IPS-15b (cell line): ENCODE measurements at regions not wholly inside any gene's neighbourhood (a gene's known extent, or its start where the extent isn't known, plus 50 kb on each side); places are given as distances from the start of the nearest gene placed in this dataset.

Source experiments
- H3K27me3 ChIP-seq: one replicate; pipeline ENCODE4 v1.6.1; 2013; ENCODE audit warnings: low read length; ENCODE audit not compliant: control insufficient read depth, insufficient read depth
- H3K36me3 ChIP-seq: one replicate; pipeline ENCODE4 v1.6.1; 2013; ENCODE audit warnings: low read length; ENCODE audit not compliant: control insufficient read depth, insufficient read depth
- H3K4me1 ChIP-seq: one replicate; pipeline ENCODE4 v1.6.1; 2013; ENCODE audit warnings: mild to moderate bottlenecking, low read length; ENCODE audit not compliant: control insufficient read depth, insufficient read depth
- H3K4me3 ChIP-seq: one replicate; pipeline ENCODE4 v1.5.1; 2013; ENCODE audit warnings: low read depth, low read length
- H3K9ac ChIP-seq: one replicate; pipeline ENCODE4 v1.6.1; 2013; ENCODE audit warnings: low read depth, mild to moderate bottlenecking, low read length
- H3K9me3 ChIP-seq: one replicate; pipeline ENCODE4 v1.6.1; 2013; ENCODE audit warnings: mild to moderate bottlenecking, low read length; ENCODE audit not compliant: control insufficient read depth, insufficient read depth

DNA sequence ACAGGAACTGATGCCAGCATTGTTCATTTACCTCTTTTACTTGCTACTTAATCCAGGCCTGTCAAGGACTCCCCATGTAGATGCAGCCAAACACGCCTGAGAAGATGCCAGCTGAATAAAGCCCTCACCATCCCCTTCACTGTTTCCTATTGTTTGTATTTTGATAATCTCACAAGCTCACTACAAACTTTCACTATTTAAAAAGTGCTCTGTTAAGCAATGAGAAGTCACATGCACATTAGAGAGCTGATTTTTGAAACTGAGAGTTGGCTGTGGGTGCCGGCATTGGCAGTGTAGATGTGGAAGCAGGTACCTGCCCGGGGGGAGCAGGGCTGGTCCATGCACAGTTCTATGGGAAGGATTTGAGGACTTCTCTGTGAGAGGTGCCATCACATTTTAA, 169.8 kb upstream of the GRB10 start:
- Histone ChIP-seq H3K9ac (no peak overlapping the region), H3K27me3 (peaks cover 13% of the 10 kb centered on the region), H3K4me1 (no peaks in the 10 kb centered on the region), H3K9me3 (no peaks in the 10 kb centered on the region), H3K36me3 (no peaks in the 10 kb centered on the region), H3K4me3 (no peak overlapping the region)

DNA sequence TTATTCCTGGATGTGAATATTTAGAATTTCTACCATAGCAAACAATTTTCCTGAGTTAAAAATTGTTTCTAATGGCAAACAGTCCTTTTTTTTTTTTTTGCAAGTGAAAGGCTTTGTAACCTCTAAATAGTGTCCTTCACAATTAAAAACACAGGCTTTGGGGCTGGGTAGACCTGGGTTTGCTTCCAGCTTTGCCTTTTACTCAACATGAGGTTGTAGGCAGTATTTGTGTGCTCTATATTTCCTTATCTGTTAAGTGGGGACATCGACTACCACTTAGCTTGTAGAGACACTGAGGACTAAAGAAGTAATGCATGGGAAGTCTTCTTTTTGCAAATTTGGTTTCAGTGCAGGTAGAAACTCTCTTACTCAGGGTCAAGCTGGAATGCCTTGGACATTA, 169.4 kb upstream of the GRB10 start:
- no peaks in the 10 kb centered on the region for H3K9me3 ChIP-seq
- no peaks in the 10 kb centered on the region for H3K4me1 ChIP-seq
- no peaks in the 10 kb centered on the region for H3K36me3 ChIP-seq
- no peak overlapping the region for H3K9ac ChIP-seq
- H3K4me3 ChIP-seq: no peak overlapping the region
- H3K27me3 ChIP-seq: peaks cover 12% of the 10 kb centered on the region

DNA sequence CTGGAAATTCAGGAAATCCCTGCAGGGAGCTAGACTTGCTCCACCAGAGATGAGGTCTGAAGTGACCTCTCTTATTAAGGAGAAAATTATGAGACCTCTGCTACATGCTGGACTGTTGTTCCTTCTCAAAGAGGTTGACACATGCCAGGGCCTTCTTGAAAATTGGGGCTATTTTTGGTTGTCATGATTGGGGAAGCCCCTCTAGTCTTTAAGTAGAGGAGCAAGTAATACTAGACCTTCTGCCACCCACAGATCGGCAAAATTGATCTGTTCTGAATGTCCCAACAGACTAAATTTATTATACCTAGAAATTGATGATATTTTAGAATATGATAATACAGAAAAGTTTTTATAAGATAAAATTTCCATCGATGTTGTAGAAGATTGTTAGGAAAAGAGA, 160.8 kb upstream of the GRB10 start:
- Histone ChIP-seq H3K36me3 (peaks cover 3% of the 10 kb centered on the region), H3K9ac (no peak overlapping the region), H3K9me3 (no peaks in the 10 kb centered on the region), H3K27me3 (no peaks in the 10 kb centered on the region), H3K4me3 (no peak overlapping the region), H3K4me1 (no peaks in the 10 kb centered on the region)

DNA sequence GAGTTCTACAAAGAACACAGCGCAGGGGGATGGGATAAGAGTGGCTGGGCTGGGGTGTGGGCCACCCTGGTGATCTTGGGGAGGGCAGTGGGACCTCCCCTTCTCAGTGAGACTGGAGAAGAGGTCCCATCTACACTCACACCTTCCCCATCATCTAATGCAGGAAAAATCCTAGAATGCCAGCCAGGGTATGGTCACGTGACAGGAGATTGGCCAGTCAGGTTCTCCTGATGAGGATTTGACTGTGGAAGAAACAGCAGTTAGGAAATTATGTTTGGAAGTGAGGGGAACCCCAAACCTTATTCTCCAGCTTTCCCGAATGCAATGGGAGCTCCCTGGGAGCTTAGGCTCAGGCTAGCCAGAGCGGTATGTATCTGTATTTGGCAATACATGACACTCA, 158.8 kb upstream of the GRB10 start:
- Histone ChIP-seq H3K36me3 (peaks cover 3% of the 10 kb centered on the region), H3K4me1 (no peaks in the 10 kb centered on the region), H3K9me3 (no peaks in the 10 kb centered on the region), H3K4me3 (no peak overlapping the region), H3K27me3 (no peaks in the 10 kb centered on the region), H3K9ac (no peak overlapping the region)

DNA sequence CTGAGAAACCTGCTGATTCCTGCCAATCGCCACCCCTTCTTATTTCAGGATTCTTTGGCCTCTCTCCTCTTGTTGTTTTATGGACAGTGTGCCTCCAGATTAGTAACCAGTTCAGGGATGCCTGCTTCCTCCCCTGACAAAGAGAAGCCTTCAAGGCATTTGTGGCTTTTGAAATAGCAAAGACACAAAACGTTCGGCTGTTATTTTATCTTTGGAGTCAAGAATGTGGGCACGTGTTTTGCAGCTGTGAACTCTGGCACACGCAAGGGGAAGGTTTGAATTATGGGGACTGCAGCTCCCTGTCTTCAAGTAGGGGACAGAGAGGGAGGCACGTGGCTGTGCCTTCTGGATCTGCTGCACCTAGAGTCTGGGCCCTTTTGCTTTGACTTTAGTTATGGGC, 157.9 kb upstream of the GRB10 start:
- no peaks in the 10 kb centered on the region for H3K27me3 ChIP-seq
- H3K4me3 ChIP-seq: no peak overlapping the region
- H3K4me1 ChIP-seq: no peaks in the 10 kb centered on the region
- no peaks in the 10 kb centered on the region for H3K9me3 ChIP-seq
- H3K9ac ChIP-seq: no peak overlapping the region
- peaks cover 3% of the 10 kb centered on the region for H3K36me3 ChIP-seq

DNA sequence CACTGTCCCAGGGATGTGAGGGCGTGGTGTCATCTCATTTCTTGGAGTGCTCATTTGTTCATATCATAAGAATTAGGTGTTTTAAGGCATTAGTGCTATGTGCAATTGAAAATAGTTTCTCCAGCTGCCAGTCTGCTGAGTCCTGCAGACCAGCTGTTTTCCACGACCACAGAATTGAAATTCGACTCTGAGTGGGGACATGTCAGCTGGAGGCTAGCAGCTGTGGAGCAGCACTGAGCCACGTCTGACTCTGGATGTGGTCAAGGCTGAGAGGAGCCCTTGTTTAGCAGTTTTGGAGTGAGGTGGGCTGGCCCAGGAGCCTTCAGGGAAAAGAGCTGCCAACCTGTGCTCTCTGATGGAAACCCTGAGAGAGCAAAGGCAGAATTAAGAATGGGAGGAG, 156.3 kb upstream of the GRB10 start:
- Histone ChIP-seq H3K9me3 (no peaks in the 10 kb centered on the region), H3K36me3 (peaks cover 3% of the 10 kb centered on the region), H3K9ac (no peak overlapping the region), H3K27me3 (no peaks in the 10 kb centered on the region), H3K4me3 (no peak overlapping the region), H3K4me1 (no peaks in the 10 kb centered on the region)

DNA sequence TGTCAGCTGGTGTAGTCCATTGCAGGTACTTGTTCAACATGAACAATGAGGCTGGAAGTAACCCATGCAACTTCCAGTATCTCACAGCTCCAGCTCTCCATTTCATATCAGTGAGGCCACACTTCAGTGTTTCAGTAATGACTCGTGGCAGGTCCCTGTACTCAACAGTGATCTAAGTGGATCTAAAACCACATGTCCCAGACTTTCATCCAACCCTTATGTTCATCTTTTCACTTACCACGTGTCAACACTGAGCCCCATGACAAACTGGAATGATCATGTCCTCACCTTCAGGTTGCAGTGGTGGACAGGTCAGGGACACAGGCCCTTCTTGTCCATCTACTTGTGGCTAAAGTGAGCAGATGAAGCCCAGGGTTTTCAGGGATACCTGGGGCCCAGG, 155.0 kb upstream of the GRB10 start:
- H3K9me3 ChIP-seq: no peaks in the 10 kb centered on the region

DNA sequence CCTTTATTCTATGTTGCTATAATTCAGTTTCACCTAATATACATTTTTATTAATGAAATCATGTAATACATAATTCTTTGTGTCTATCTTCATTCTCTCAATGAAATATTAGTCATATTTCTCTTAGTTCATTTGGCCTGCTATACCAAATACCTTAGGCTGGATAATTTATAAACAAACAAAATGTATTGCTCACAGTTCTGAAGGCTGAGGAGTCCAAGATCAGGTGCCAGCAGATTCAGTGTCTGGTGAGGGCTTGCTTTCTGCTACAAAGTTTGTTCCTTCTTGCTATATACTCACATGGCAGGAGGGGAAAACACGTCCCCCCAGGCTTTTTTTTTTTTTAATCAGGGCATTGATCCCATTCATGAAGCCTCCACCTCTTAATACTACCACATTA, 143.4 kb upstream of the GRB10 start:
- Histone ChIP-seq H3K27me3 (no peaks in the 10 kb centered on the region), H3K4me1 (no peaks in the 10 kb centered on the region), H3K36me3 (no peaks in the 10 kb centered on the region), H3K9me3 (no peaks in the 10 kb centered on the region), H3K9ac (no peak overlapping the region), H3K4me3 (no peak overlapping the region)

More for the DNA sequence above, 155.0 kb upstream of the GRB10 start:
- H3K4me1 ChIP-seq: no peaks in the 10 kb centered on the region
- peaks cover 3% of the 10 kb centered on the region for H3K36me3 ChIP-seq
- H3K9ac ChIP-seq: no peak overlapping the region
- no peaks in the 10 kb centered on the region for H3K27me3 ChIP-seq
- H3K4me3 ChIP-seq: no peak overlapping the region

DNA sequence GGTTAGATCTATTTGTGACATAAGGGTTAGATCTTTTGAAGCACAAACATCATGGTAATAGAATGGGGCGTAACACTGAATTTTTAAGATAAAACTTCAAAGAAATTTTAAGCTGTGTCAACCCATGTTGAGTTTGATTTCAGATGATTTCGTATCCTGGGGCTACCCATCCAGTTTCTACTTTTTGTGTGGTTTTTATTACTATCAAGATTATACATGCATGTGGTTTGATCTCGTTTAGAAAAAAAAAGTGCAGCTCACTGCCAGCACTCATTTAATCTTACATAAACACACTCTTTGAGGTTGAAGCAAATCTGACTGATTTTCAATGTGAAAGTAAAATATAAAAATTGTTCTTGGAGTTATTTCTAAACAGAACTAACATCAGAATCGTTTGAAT, 140.8 kb upstream of the GRB10 start:
- Histone ChIP-seq H3K4me1 (no peaks in the 10 kb centered on the region), H3K27me3 (no peaks in the 10 kb centered on the region), H3K36me3 (no peaks in the 10 kb centered on the region), H3K4me3 (no peak overlapping the region), H3K9me3 (no peaks in the 10 kb centered on the region), H3K9ac (no peak overlapping the region)

DNA sequence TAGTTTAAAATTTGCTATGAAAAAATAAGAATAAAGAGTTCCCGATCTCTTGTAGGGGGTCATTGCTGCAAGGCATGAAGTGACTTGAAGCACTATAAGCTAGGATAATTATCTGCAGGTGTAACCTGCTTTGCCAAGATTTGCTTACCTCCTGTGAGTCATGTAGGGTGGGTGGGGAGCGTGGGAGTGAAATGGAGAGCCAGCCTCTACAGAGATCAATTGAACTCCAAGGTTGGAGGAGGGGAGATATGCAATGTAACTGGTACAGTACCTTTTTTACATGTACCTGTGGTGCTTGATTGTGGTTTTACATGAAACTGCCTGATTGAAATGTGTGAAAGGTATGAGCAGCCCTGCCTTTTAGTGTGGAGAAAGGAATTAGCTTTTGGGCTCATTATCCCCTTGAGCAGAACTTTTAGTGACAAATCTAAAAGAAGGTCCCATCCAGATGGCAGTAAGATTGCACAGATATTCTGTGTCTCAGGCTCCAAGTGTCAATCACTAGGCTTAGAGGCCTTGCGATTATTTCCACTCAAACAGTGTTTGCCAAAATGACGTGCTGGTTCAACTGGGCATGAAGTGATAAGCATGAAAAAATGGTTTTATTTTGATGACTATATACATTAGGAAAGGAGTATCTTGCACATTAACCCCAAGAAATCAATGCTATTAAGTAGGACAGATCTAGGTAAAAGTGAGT, 138.6 kb upstream of the GRB10 start:
- no peaks in the 10 kb centered on the region for H3K27me3 ChIP-seq
- H3K4me3 ChIP-seq: no peak overlapping the region
- no peaks in the 10 kb centered on the region for H3K4me1 ChIP-seq
- no peak overlapping the region for H3K9ac ChIP-seq
- H3K36me3 ChIP-seq: no peaks in the 10 kb centered on the region
- H3K9me3 ChIP-seq: no peaks in the 10 kb centered on the region

DNA sequence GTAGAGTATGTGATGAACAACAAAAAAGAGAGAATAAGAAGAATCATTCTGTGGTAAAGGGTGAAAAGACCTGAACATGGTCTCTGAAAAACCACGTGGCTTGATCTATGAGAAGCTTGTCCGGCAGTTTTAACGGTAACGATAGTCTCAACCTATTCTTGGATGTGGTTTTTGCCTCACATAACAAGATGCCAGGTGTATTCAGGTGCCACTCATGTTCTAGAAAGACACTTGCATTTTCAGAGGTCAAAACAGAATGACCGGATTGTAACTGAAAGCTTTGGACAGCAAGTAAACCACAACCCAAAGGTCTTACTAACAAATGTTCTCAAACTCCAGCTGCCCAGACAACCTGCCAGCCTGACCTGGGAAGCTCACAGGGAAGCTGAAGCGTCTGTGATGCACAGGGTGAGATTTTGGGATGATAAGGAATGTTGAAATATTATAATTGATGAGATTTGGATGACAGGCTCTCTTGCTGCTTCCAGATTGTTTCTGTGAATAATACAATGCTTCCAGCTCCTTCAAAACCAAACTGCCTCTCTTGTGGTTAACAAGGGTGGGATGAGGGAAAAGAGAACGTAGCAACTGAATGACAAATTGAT, 137.4 kb upstream of the GRB10 start:
- H3K4me3 ChIP-seq: no peak overlapping the region
- no peak overlapping the region for H3K9ac ChIP-seq
- no peaks in the 10 kb centered on the region for H3K36me3 ChIP-seq
- H3K9me3 ChIP-seq: no peaks in the 10 kb centered on the region
- no peaks in the 10 kb centered on the region for H3K27me3 ChIP-seq
- H3K4me1 ChIP-seq: no peaks in the 10 kb centered on the region

DNA sequence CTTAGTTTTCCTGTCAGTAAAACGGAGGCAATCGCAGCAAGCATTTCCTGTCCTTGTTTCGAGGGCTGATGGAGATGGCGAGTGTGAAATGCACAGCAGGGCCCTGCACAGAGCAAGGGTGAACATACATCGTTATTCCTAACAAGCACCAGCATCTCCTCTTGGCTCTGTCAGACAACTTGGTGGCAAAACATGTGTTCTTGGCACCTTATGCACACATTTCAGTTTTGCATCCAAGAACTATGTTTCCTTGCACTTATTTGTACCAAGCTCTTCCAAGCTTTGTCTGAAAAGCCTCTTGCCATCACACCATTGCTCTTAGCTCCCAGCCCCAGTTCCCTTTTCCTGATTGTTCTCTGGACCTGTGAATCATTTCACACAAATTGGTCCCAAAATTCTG, 132.9 kb upstream of the GRB10 start:
- no peaks in the 10 kb centered on the region for H3K36me3 ChIP-seq
- no peaks in the 10 kb centered on the region for H3K27me3 ChIP-seq
- no peaks in the 10 kb centered on the region for H3K9me3 ChIP-seq
- no peak overlapping the region for H3K4me3 ChIP-seq
- no peak overlapping the region for H3K9ac ChIP-seq
- H3K4me1 ChIP-seq: no peaks in the 10 kb centered on the region
